ENCODE measurements at regions not wholly inside any gene's neighbourhood (a gene's known extent, or its start where the extent isn't known, plus 50 kb on each side); places are given as distances from the start of the nearest gene placed in this dataset.
"Not testable (repeated sequence)": the region's sequence is repeated elsewhere in the genome, so short reads cannot be mapped to it uniquely, and the experiment has no call there.

DNA sequence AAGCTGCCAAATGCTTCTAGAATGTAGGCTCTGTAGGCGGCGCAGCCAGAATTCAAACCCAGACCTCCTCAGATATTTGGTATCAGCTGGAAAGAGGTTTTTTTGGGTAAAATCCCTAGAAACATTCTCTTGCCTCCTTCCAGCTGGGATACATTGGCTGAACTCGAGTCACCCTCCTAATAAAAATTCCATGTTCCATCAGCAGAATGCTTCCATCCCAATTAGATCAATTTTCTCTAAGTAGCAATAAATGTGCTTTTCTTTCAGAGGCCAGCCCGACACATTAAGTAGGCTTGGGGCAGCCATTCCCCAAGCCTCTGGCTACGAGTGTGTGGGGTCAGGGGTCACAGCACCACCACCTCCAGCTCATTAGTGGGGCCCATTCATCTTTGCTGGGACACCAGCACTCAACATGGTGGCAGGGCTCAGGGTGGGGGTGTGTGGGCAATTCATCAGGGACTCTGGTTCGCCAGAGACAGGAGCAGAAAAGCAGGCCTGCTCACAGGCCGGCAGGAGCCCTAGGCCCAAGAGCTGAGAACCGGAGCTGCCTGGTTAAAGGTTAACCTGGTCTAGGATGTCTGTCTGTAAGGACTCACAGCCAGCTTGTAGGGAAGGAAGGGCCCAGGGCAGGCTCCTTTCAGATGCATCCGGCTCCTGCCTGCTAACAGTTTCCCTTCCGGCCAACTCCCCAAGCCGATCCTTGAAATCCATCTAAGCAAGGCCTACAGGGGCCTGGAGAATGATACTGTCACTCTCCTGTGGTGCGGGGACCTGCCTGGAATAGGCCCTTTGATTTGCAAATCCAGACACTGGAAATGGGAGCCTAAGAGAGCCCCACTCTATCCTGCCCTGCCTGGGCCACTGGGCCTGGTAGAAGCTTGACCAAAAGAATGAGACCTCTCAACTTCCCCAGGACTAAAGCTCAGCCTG lies 159.1 kb upstream of the TOP1 start:
- Histone ChIP-seq H3K14ac (ENCODE audit: low read length in 2 of 2) (no peak overlapping the region), H2AK5ac (ENCODE audit: low read length, severe bottlenecking) (no peak overlapping the region), H3K4me1 (ENCODE audit: control insufficient read depth, insufficient read depth, low read depth, low read length) (peaks cover 4% of the 10 kb centered on the region), H3K36me3 (ENCODE audit: control insufficient read depth in 1 of 2, insufficient read depth in 2 of 2, low read depth in 1 of 2, low read length in 2 of 2) (no peaks in the 10 kb centered on the region), H3K27ac (ENCODE audit: low read length, poor library complexity, severe bottlenecking) (no peak overlapping the region), H2BK5ac (ENCODE audit: low read depth, low read length, poor library complexity, severe bottlenecking) (no peak overlapping the region), H2BK120ac (ENCODE audit: low read depth, low read length) (no peak overlapping the region), H3K9ac (ENCODE audit: low read length) (peak overlapping the region; percentile 53), H4K91ac (ENCODE audit: low read length) (no peak overlapping the region), H3K18ac (ENCODE audit: low read depth in 1 of 2, low read length in 2 of 2) (peak overlapping the region in 1 of 2 experiments; percentile 50), H4K8ac (ENCODE audit: low read length) (no peak overlapping the region), H3K4ac (ENCODE audit: low read depth in 1 of 2, low read length in 2 of 2) (no peak overlapping the region), H3K4me2 (ENCODE audit: low read length, poor library complexity, severe bottlenecking) (no peak overlapping the region), H2BK12ac (ENCODE audit: low read length in 2 of 2) (peak overlapping the region in 1 of 2 experiments; percentile 24), H2BK15ac (ENCODE audit: low read depth, poor library complexity, severe bottlenecking) (no peak overlapping the region), H2AFZ (ENCODE audit: low read depth, low read length) (no peak overlapping the region), H3K4me3 (ENCODE audit: insufficient read depth in 1 of 2, low read depth in 1 of 2, low read length in 2 of 2) (peak overlapping the region in 1 of 2 experiments; percentile 39), H3K79me1 (replicated peaks; ENCODE audit: low read length, poor library complexity, severe bottlenecking) (no peaks in the 10 kb centered on the region), H3K23ac (ENCODE audit: low read length in 2 of 2) (no peak overlapping the region), H3K9me3 (ENCODE audit: control insufficient read depth, low read length) (peaks cover 4% of the 10 kb centered on the region), H3K27me3 (ENCODE audit: control insufficient read depth in 1 of 2, insufficient read depth in 1 of 2, low read length in 2 of 2) (peaks cover 0 to 8% of the 10 kb centered on the region in 2 experiments)
- WGBS, result 51% methylated on average over 10 of the region's 12 CpGs
- DNase-seq, result no peak

DNA sequence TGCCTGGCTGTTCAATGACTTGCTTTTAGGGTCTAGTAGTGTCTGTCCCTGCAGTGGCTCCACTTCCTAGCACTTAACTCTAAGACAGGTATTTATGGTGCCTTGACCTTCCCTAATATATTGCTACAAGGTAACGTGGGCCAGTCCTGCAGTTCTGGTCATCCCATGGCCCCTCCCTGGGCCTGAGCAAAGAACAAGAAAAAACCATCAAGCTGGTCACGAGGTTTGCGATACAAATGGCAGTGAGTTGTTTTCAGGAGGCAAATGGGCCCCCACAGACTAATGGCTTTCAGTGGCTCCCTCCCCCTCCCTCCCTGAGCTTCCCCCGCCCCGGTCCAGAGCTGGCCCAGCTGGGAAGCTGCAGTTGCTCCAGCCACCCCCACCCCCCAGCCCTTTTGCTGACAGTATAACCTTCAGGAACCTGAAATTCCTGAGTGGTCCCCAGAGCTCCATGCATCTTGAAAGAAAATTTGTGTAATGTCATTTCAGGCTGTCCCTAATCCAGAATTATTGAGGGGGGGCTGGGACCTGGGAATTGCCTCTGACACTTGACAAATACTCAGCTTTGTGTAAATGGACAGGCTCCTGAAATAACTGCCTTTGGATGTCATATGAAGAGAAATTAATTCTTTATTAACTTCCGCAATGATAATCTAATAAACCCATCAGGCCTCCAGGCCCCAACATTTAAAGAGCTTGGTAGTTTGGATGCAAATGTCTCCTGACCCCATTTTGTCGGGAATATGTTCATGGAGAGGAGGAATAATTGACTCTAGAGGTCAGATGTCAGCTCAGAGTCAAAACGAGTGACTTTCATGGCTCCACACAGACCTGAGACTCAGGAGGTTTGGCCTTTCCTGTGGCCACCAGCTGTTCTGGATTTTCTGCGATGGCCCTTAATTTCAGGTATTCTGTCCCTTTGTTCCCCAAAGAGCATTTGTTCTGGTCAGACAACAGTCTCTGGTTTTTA lies 153.2 kb upstream of the TOP1 start:
- H3K9ac ChIP-seq (ENCODE audit: low read length), result no peak overlapping the region
- H3K4me2 ChIP-seq (ENCODE audit: low read length, poor library complexity, severe bottlenecking), result no peak overlapping the region
- no peak overlapping the region for H3K4ac ChIP-seq (ENCODE audit: low read depth in 1 of 2, low read length in 2 of 2)
- H2AFZ ChIP-seq (ENCODE audit: low read depth, low read length), result no peak overlapping the region
- DNase-seq, result no peak
- H4K8ac ChIP-seq (ENCODE audit: low read length), result no peak overlapping the region
- H2AK5ac ChIP-seq (ENCODE audit: low read length, severe bottlenecking), result no peak overlapping the region
- no peak overlapping the region for H2BK5ac ChIP-seq (ENCODE audit: low read depth, low read length, poor library complexity, severe bottlenecking)
- no peak overlapping the region for H3K4me3 ChIP-seq (ENCODE audit: insufficient read depth in 1 of 2, low read depth in 1 of 2, low read length in 2 of 2)
- no peak overlapping the region for H3K27ac ChIP-seq (ENCODE audit: low read length, poor library complexity, severe bottlenecking)
- no peak overlapping the region for H3K14ac ChIP-seq (ENCODE audit: low read length in 2 of 2)
- WGBS, result 44% methylated on average over 7 of the region's 9 CpGs
- no peaks in the 10 kb centered on the region for H3K4me1 ChIP-seq (ENCODE audit: control insufficient read depth, insufficient read depth, low read depth, low read length)
- H3K36me3 ChIP-seq (ENCODE audit: control insufficient read depth in 1 of 2, insufficient read depth in 2 of 2, low read depth in 1 of 2, low read length in 2 of 2), result no peaks in the 10 kb centered on the region
- no peak overlapping the region for H3K18ac ChIP-seq (ENCODE audit: low read depth in 1 of 2, low read length in 2 of 2)
- no peak overlapping the region for H2BK12ac ChIP-seq (ENCODE audit: low read length in 2 of 2)
- no peaks in the 10 kb centered on the region for H3K79me1 ChIP-seq (replicated peaks; ENCODE audit: low read length, poor library complexity, severe bottlenecking)
- H3K9me3 ChIP-seq (ENCODE audit: control insufficient read depth, low read length), result peaks cover 9% of the 10 kb centered on the region
- H2BK15ac ChIP-seq (ENCODE audit: low read depth, poor library complexity, severe bottlenecking), result no peak overlapping the region
- H3K23ac ChIP-seq (ENCODE audit: low read length in 2 of 2), result no peak overlapping the region
- H4K91ac ChIP-seq (ENCODE audit: low read length), result no peak overlapping the region
- peaks cover 3 to 8% of the 10 kb centered on the region in 2 experiments for H3K27me3 ChIP-seq (ENCODE audit: control insufficient read depth in 1 of 2, insufficient read depth in 1 of 2, low read length in 2 of 2)
- no peak overlapping the region for H2BK120ac ChIP-seq (ENCODE audit: low read depth, low read length)

DNA sequence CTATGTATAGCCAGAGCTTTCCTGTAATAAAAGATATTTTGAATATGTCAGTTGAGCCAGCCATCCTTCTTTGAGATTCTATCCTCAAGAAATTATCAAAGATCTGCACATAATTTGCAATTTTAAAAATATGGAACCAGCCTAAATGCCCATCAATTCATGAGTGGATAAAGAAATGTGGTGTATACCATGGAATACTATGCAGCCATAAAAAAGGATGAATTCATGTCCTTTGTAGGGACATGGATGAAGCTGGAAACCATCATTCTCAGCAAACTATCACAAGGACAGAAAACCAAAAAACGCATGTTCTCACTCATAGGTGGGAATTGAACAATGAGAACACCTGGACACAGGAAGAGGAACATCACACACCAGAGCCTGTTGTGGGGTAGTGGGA lies 150.5 kb upstream of the TOP1 start:
- not testable (repeated sequence) for DNase-seq; H4K8ac ChIP-seq (ENCODE audit: low read length); H2BK5ac ChIP-seq (ENCODE audit: low read depth, low read length, poor library complexity, severe bottlenecking); H3K4me1 ChIP-seq (ENCODE audit: control insufficient read depth, insufficient read depth, low read depth, low read length); H2BK12ac ChIP-seq (ENCODE audit: low read length in 2 of 2); H3K79me1 ChIP-seq (replicated peaks; ENCODE audit: low read length, poor library complexity, severe bottlenecking); H3K14ac ChIP-seq (ENCODE audit: low read length in 2 of 2); H3K4ac ChIP-seq (ENCODE audit: low read depth in 1 of 2, low read length in 2 of 2); H3K36me3 ChIP-seq (ENCODE audit: control insufficient read depth in 1 of 2, insufficient read depth in 2 of 2, low read depth in 1 of 2, low read length in 2 of 2); H2AK5ac ChIP-seq (ENCODE audit: low read length, severe bottlenecking); H3K27me3 ChIP-seq (ENCODE audit: control insufficient read depth in 1 of 2, insufficient read depth in 1 of 2, low read length in 2 of 2); H3K4me3 ChIP-seq (ENCODE audit: insufficient read depth in 1 of 2, low read depth in 1 of 2, low read length in 2 of 2); H3K9me3 ChIP-seq (ENCODE audit: control insufficient read depth, low read length); H3K27ac ChIP-seq (ENCODE audit: low read length, poor library complexity, severe bottlenecking); H2BK120ac ChIP-seq (ENCODE audit: low read depth, low read length); H3K18ac ChIP-seq (ENCODE audit: low read depth in 1 of 2, low read length in 2 of 2); H2BK15ac ChIP-seq (ENCODE audit: low read depth, poor library complexity, severe bottlenecking); H4K91ac ChIP-seq (ENCODE audit: low read length); H3K9ac ChIP-seq (ENCODE audit: low read length); H2AFZ ChIP-seq (ENCODE audit: low read depth, low read length); H3K4me2 ChIP-seq (ENCODE audit: low read length, poor library complexity, severe bottlenecking); H3K23ac ChIP-seq (ENCODE audit: low read length in 2 of 2)
- no CpG with 5 or more reads among the region's 1 CpG for WGBS

Data from mesenchymal stem cell (in vitro differentiated cells and primary cell).